ENCODE measurements at regions not wholly inside any gene's neighbourhood (a gene's known extent, or its start where the extent isn't known, plus 50 kb on each side); places are given as distances from the start of the nearest gene placed in this dataset.

DNA sequence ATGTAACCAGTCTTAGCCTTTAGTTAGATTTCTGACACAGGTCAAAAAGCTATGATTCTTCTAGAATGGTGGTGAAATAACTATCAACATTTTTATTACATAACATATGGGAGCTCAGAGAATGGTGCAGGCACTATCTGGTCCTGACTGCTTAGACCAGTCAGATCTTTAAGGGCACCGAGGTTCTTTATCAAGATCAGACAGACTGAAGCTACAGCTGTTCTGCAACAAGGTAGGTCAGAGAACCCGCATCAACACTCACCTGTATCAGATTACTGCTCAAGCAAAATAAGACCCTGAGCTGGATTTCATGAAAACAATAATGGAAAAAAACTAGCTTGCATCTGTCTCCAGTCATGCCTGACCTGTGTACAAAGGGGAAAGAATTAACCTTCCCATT lies 160.4 kb downstream of the KCNJ2 start:
- TF ChIP-seq, protein P1, sequence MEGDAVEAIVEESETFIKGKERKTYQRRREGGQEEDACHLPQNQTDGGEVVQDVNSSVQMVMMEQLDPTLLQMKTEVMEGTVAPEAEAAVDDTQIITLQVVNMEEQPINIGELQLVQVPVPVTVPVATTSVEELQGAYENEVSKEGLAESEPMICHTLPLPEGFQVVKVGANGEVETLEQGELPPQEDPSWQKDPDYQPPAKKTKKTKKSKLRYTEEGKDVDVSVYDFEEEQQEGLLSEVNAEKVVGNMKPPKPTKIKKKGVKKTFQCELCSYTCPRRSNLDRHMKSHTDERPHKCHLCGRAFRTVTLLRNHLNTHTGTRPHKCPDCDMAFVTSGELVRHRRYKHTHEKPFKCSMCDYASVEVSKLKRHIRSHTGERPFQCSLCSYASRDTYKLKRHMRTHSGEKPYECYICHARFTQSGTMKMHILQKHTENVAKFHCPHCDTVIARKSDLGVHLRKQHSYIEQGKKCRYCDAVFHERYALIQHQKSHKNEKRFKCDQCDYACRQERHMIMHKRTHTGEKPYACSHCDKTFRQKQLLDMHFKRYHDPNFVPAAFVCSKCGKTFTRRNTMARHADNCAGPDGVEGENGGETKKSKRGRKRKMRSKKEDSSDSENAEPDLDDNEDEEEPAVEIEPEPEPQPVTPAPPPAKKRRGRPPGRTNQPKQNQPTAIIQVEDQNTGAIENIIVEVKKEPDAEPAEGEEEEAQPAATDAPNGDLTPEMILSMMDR (IDR thresholded peaks at IDR 0.05): no peak
- TF ChIP-seq POLR2A (IDR thresholded peaks at IDR 0.05): no peak
